ENCODE measurements at regions not wholly inside any gene's neighbourhood (a gene's known extent, or its start where the extent isn't known, plus 50 kb on each side); places are given as distances from the start of the nearest gene placed in this dataset.

- TF ChIP-seq, protein P1, sequence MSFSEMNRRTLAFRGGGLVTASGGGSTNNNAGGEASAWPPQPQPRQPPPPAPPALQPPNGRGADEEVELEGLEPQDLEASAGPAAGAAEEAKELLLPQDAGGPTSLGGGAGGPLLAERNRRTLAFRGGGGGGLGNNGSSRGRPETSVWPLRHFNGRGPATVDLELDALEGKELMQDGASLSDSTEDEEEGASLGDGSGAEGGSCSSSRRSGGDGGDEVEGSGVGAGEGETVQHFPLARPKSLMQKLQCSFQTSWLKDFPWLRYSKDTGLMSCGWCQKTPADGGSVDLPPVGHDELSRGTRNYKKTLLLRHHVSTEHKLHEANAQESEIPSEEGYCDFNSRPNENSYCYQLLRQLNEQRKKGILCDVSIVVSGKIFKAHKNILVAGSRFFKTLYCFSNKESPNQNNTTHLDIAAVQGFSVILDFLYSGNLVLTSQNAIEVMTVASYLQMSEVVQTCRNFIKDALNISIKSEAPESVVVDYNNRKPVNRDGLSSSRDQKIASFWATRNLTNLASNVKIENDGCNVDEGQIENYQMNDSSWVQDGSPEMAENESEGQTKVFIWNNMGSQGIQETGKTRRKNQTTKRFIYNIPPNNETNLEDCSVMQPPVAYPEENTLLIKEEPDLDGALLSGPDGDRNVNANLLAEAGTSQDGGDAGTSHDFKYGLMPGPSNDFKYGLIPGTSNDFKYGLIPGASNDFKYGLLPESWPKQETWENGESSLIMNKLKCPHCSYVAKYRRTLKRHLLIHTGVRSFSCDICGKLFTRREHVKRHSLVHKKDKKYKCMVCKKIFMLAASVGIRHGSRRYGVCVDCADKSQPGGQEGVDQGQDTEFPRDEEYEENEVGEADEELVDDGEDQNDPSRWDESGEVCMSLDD (tag by site-specific recombination; IDR thresholded peaks at IDR 0.05): no peak
- TF ChIP-seq ZNF138 (tag by site-specific recombination; IDR thresholded peaks at IDR 0.05; ENCODE audit: borderline replicate concordance) (no peak), BCL11A (tag by site-specific recombination; IDR thresholded peaks at IDR 0.05; ENCODE audit: low read depth) (no peak)
Measured at GRCh38 chr12:41881891-41882805, 262.5 kb downstream of the GXYLT1 start (continued).

GRCh38 chr12:41869432-41869831 is 275.2 kb downstream of the GXYLT1 start:
- no peak for TF ChIP-seq ZNF341 (tag by site-specific recombination; IDR thresholded peaks at IDR 0.05; ENCODE audit: low read depth)
- TF ChIP-seq ZNF214 (tag by site-specific recombination; IDR thresholded peaks at IDR 0.05; ENCODE audit: borderline replicate concordance): no peak
- TF ChIP-seq ZNF621 (tag by site-specific recombination; IDR thresholded peaks at IDR 0.05): no peak
- no peak for TF ChIP-seq ZNF596 (tag by site-specific recombination; IDR thresholded peaks at IDR 0.05)
- no peak for TF ChIP-seq ZNF530 (tag by site-specific recombination; IDR thresholded peaks at IDR 0.05; ENCODE audit: low read depth)
- no peak for TF ChIP-seq KLF10 (tag by site-specific recombination; IDR thresholded peaks at IDR 0.05)
- no peak for TF ChIP-seq ZNF404 (tag by site-specific recombination; IDR thresholded peaks at IDR 0.05)
- TF ChIP-seq EGR2 (tag by site-specific recombination; IDR thresholded peaks at IDR 0.05; ENCODE audit: low read depth): no peak
- TF ChIP-seq ZNF777 (tag by site-specific recombination; IDR thresholded peaks at IDR 0.05; ENCODE audit: borderline replicate concordance): no peak
- TF ChIP-seq ZNF580 (tag by site-specific recombination; IDR thresholded peaks at IDR 0.05): no peak
- no peak for TF ChIP-seq ZNF202 (tag by site-specific recombination; IDR thresholded peaks at IDR 0.05; ENCODE audit: borderline replicate concordance)
- TF ChIP-seq ZNF302 (tag by site-specific recombination; IDR thresholded peaks at IDR 0.05; ENCODE audit: low read depth): no peak
- TF ChIP-seq GLI2 (tag by site-specific recombination; IDR thresholded peaks at IDR 0.05; ENCODE audit: borderline replicate concordance, low read depth): no peak
- TF ChIP-seq ZNF514 (tag by site-specific recombination; IDR thresholded peaks at IDR 0.05): no peak
- Histone ChIP-seq H3K4me1 (ENCODE audit: control insufficient read depth, insufficient read depth, low read length) (no peaks in the 10 kb centered on the region), H3K27ac (ENCODE audit: extremely low read depth, low read depth, low read length) (no peak overlapping the region), H3K9me3 (ENCODE audit: control insufficient read depth, insufficient read depth, low read depth, low read length) (no peaks in the 10 kb centered on the region), H3K36me3 (ENCODE audit: control insufficient read depth in 2 of 2, insufficient read depth in 1 of 2, low read length in 2 of 2) (no peaks in the 10 kb centered on the region), H3K4me3 (ENCODE audit: low read depth, low read length) (no peak overlapping the region)
- ChIA-PET POLR2A (no interaction called here), CTCF (no interaction called here)

GRCh38 chr12:41866878-41867430 is 277.7 kb downstream of the GXYLT1 start:
- no peak for TF ChIP-seq ZNF121 (tag by site-specific recombination; IDR thresholded peaks at IDR 0.05)
- no peak for TF ChIP-seq ZNF350 (tag by site-specific recombination; IDR thresholded peaks at IDR 0.05)
- no peaks in the 10 kb centered on the region for H3K9me3 ChIP-seq (ENCODE audit: control insufficient read depth, insufficient read depth, low read depth, low read length)
- no peaks in the 10 kb centered on the region for H3K36me3 ChIP-seq (ENCODE audit: control insufficient read depth in 2 of 2, insufficient read depth in 1 of 2, low read length in 2 of 2)
- H3K27ac ChIP-seq (ENCODE audit: extremely low read depth, low read depth, low read length): no peak overlapping the region
- no peaks in the 10 kb centered on the region for H3K4me1 ChIP-seq (ENCODE audit: control insufficient read depth, insufficient read depth, low read length)
- no peak overlapping the region for H3K4me3 ChIP-seq (ENCODE audit: low read depth, low read length)
- POLR2A ChIA-PET: no interaction called here
- CTCF ChIA-PET: interaction anchor here (0.7 kb wide), 1 partner anchor 151 kb away, joined by 3 read pairs; no protein-coding TSS in a partner anchor

Measured in HEK293 (cell line).